Activated CD8-positive, alpha-beta memory T cell treated with anti-CD3 and anti-CD28 coated beads for 36 hours (primary cell): ENCODE measurements at regions not wholly inside any gene's neighbourhood (a gene's known extent, or its start where the extent isn't known, plus 50 kb on each side); places are given as distances from the start of the nearest gene placed in this dataset.
"Not testable (repeated sequence)": the region's sequence is repeated elsewhere in the genome, so short reads cannot be mapped to it uniquely, and the experiment has no call there.

Experiments used
- CTCF ChIA-PET: fragments of 350-600 bp; sonication (Branson Sonifier 250); formaldehyde crosslinking; loops from one replicate; lab custom pipeline; 2021; ENCODE audit warnings: antibody characterized with exemption; lab: Charles Lee
- POLR2A ChIA-PET: fragments of 350-600 bp; sonication (Branson Sonifier 250); formaldehyde crosslinking; loops from one replicate; lab custom pipeline; 2021; ENCODE audit warnings: antibody characterized with exemption; lab: Charles Lee

GRCh38 chr2:114237331-114237730 lies 205.1 kb upstream of the DPP10 start:
- ChIA-PET POLR2A (no interaction called here), CTCF (no interaction called here)

GRCh38 chr2:114238910-114239559 lies 203.4 kb upstream of the DPP10 start:
- POLR2A ChIA-PET = no interaction called here
- CTCF ChIA-PET = no interaction called here

DNA sequence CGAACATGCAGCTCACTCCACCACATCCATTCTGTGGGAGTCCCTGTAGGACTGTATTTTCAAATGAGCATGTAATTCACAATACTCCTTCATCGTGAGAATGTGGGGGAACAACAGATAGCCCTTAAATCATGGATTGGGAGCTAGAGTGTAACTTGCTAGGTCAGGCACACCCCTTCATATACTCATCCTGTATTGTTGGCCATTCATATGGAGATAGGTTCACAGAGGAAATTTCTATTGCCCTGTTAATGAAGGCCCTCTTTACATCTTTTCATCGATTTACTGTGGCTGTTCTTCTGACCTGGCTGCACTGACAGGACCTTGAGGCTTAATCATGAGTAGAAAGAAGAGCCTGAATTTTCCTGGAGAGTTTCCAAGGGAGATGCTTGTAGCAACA lies 193.8 kb upstream of the DPP10 start:
- POLR2A ChIA-PET = no interaction called here
- CTCF ChIA-PET = no interaction called here

GRCh38 chr2:114252713-114253112 lies 189.7 kb upstream of the DPP10 start:
- ChIA-PET CTCF (interaction anchor here (0.8 kb wide), 1 partner anchor 9 kb away, joined by 3 read pairs; no protein-coding TSS in a partner anchor), POLR2A (no interaction called here)

DNA sequence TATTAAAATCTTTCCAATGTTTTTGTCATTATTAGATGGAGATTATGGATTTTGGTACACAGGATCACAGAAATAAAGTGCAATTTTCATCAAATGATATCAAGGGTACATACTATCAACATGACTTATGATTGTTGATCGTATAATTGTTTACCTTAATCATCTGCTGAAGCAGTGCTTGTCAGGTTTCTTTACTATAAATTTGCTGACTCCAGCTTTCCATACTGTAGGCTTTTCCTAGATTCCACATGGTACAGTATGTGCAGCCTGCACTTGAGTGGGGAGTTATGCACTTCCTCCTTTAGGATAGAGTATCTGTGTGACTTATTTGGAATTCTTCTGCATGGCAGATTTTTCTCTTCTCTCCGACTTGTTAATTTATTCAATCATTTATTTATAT lies 187.6 kb upstream of the DPP10 start:
- CTCF ChIA-PET = no interaction called here
- POLR2A ChIA-PET = no interaction called here

- ChIA-PET POLR2A (no interaction called here), CTCF (no interaction called here)
Measured at GRCh38 chr2:114259389-114259788, 183.1 kb upstream of the DPP10 start.

GRCh38 chr2:114261366-114261765 lies 181.1 kb upstream of the DPP10 start:
- ChIA-PET POLR2A (no interaction called here), CTCF (interaction anchor here (1.2 kb wide), 1 partner anchor 9 kb away, joined by 3 read pairs; no protein-coding TSS in a partner anchor)

DNA sequence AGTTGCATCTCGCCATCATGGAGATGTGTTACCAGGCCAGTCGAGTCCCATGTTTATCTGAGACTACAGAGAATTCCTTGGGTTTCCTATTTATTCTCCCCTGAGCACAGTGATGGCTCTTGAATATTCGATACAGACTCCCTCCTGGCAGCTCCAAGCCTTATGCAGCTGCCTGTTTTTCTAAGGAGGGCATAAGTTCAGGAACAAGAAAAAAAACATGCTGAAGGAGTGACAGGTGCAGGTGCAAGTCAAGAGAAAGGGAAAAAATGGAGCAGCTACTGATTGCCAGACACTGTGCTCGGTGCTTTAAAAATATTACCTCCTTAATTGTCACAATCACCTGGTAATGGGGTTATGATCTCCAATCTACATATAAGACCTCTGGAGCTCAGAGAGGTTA lies 177.2 kb upstream of the DPP10 start:
- ChIA-PET CTCF (no interaction called here), POLR2A (no interaction called here)

DNA sequence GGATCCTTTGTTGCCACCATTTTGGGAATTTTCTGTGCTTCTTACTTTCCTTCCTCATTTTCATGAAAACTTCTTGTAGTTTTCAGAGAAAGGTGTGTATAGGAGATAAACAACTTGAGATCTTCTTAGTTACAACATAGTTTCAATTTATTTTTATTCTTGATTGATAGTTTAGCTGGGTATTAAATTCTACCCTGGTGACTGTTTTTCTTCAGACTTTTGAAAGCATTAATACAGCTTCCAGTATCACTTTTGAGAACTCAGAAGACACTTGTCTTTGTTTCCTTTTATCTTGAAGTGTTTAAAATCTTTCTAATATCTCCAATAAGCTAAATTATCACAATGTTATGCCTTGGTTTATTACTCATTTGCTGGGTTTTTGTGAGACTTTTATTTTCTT lies 167.5 kb upstream of the DPP10 start:
- ChIA-PET POLR2A (no interaction called here), CTCF (no interaction called here)

DNA sequence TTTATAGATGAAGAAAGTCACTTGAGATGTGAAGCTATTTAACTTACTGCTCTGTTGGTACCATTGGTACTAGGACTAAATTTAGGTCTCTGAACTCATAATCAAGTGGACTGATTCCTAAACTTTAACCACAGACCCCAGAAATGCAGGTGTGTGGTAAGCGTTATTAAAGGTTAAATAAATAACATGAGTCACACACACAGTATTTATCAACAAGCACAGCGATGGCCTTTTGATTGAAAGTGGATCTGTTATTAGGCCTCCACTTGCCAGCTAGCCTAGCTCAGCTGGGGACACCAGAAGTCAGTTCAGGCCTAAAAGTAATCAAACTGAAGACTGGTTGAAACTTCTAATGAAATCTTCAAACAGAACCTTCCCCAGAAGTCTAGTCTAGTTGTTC lies 161.3 kb upstream of the DPP10 start:
- POLR2A ChIA-PET = no interaction called here
- CTCF ChIA-PET = no interaction called here

DNA sequence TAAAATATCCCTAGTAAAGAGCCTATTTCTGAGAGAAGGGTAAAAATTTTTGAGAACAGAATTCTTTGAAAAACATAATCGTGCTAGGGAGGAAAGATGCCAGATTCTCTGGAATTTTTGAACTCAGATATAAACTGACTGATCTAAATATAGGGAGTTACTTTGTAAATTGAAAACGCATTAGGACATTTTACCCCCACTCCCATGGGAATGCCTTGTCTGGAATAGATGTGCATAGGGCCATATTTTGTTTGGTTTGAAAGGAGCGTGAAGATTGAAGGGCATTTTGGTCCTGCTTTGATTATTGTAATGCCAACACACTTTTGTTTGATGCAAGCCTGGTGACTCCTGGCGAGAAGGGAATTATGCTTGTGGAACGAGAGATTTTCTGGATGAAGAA lies 158.7 kb upstream of the DPP10 start:
- ChIA-PET POLR2A (no interaction called here), CTCF (no interaction called here)

DNA sequence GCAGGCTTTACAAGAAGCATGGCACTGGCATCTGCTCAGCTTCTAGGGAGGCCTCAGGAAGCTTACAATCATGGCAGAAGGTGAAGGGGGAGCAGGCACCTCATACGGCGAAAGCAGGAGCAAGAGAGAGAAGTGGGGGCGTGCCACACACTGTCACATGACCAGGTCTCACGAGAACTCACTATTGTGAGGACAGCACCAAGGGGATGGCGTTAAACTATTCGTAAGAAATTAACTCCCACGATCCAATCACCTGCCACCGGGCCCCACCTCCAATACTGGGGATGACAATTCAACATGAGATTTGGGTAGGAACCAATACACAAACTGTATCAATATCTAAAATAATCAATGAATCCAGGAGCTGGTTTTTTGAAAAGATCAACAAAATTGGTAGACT lies 156.0 kb upstream of the DPP10 start:
- POLR2A ChIA-PET = no interaction called here
- CTCF ChIA-PET = no interaction called here

DNA sequence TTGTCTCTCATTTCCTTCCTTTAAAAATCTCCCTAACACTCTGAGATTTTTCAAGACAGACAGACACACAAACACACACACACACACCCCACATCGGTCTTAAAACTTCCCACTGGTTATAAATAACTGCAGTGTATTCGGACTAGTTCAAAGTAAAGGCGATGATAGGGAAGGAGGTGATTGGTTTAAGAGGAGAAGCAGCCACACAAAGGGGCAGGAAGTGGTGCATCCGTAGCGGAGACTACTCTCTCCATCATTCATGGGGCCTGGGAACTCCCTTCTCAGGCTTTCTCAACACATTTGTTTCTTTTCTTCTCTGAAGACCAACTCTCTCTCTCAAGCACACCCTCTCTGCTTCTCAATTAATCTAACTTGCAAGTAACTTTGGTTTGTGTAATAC lies 149.1 kb upstream of the DPP10 start:
- POLR2A ChIA-PET = no interaction called here
- CTCF ChIA-PET = no interaction called here

GRCh38 chr2:114294741-114295140 lies 147.7 kb upstream of the DPP10 start:
- ChIA-PET POLR2A (no interaction called here), CTCF (no interaction called here)

DNA sequence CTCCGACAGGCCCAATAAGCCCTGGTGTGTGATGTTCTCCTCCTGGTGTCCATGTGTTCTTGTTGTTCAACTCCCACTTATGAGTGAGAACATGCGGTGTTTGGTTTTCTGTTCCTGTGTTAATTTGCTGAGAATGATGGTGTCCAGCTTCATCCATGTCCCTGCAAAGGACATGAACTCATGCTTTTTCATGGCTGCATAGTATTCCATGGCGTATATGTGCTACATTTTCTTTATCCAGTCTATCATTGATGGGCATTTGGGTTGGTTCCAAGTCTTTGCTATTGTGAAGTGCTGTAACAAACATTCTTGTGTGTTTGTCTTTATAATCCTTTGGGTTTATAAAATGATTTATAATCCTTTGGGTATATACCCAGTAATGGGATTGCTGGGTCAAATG lies 142.1 kb upstream of the DPP10 start:
- POLR2A ChIA-PET, CTCF ChIA-PET: not testable (repeated sequence)

DNA sequence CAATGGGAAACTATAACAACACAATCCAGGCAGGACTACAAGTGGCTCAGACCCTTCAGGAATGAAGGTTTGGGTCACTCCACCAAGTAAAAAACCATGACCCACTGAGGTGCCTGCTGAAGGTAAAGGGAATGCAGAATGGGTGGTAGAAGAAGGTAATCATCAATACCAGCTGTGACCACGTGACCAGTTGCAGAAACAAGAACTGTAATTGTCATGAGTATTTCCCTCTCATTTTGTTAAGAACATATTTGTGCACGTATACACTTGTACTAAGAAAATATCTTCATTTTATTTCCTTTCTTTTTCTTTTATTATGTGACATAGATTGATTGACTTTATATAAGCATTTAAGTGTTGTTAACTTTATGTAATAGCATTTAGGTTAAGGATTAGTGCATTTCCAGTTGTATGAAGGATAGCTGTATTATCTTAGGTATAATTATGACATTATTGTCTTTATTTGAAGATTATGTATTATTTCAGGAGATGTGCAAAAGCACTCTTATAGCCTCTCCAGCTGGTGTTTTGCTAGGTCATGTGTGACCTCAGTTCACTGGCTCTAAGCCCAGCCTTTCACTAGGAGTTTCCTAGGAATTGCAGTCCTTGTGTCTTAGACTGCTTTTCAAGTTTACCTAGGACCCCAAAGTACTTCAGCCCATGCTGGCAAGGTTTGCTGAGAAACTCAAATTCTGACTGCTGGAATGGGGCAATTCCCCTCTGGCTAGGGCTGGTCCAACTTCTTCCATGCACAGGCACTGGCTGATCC lies 125.7 kb upstream of the DPP10 start:
- CTCF ChIA-PET = no interaction called here
- POLR2A ChIA-PET = no interaction called here

- CTCF ChIA-PET = interaction anchor here (0.6 kb wide), 1 partner anchor 21 kb away, joined by 4 read pairs; no protein-coding TSS in a partner anchor
- POLR2A ChIA-PET = no interaction called here
Measured at GRCh38 chr2:114330594-114330993, 111.8 kb upstream of the DPP10 start.

DNA sequence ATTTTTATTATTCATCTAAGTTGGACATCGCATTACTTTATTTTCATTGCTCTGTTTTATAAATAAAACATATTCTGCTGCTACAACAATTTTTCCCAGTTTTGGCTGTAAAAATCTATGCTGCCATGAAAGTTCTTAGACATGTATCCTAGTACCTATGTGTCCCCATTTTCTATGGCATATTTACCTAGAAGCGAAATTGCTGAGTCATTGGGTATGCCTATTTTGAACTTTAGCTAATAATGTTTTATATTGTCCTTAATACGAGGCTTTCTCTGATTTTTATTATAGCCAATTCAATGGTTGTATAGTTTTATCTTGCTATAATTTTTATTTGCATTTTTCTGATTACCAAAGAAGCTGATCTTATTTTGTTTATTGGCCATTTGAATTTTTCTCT lies 110.5 kb upstream of the DPP10 start:
- CTCF ChIA-PET = interaction anchor here (0.9 kb wide), 1 partner anchor 10 kb away, joined by 3 read pairs; no protein-coding TSS in a partner anchor
- POLR2A ChIA-PET = no interaction called here

- ChIA-PET POLR2A (no interaction called here), CTCF (interaction anchor here (1.0 kb wide), 1 partner anchor 10 kb away, joined by 3 read pairs; no protein-coding TSS in a partner anchor)
Measured at GRCh38 chr2:114345246-114345645, 97.2 kb upstream of the DPP10 start.

- POLR2A ChIA-PET = no interaction called here
- CTCF ChIA-PET = no interaction called here
Measured at GRCh38 chr2:114346658-114347057, 95.8 kb upstream of the DPP10 start.

DNA sequence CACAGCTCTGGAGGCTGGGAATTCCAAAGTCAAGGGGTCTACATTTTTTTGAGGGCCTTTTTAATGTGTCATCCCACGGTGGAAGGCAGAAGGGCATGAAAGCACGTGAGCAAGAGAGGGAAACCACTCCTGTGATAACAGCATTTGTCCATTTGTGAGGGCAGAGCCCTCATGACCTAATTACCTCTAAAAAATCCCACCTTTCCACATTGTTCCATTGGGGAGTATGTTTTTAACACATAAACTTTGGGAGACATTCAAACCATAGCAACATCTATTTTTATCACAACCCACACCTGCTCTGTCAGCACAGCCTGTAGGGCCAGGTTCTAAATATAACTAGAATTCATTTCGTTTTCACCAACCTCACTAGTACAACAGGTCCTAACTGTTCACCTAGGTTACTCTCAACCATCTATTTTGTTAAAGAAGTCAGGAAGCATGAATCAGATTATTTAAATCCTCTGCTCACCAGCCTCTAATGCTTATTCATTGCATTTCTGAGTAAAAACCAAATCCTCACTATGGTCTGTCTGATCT lies 92.2 kb upstream of the DPP10 start:
- ChIA-PET POLR2A (no interaction called here), CTCF (no interaction called here)
